DOHH2 (cell line): ENCODE measurements at regions not wholly inside any gene's neighbourhood (a gene's known extent, or its start where the extent isn't known, plus 50 kb on each side); places are given as distances from the start of the nearest gene placed in this dataset.

Experiments
- H3F3A ChIP-seq: fragments of 200-600 bp; sonication (generic), shearing (Covaris generic); 2 replicates; pipeline ENCODE4 v1.6.0; 2016; ENCODE audit warnings: antibody characterized with exemption, mild to moderate bottlenecking; ENCODE audit not compliant: control insufficient read depth, insufficient read depth
- H3K27ac ChIP-seq: fragments of 200-600 bp; sonication (generic); 2 replicates; pipeline ENCODE4 v1.5.1; 2014; ENCODE audit warnings: low read depth, mild to moderate bottlenecking, low read length, moderate library complexity
- H3K27me3 ChIP-seq: fragments of 200-600 bp; sonication (generic); 2 replicates; pipeline ENCODE4 v1.6.1; 2014; ENCODE audit warnings: mild to moderate bottlenecking, low read length, mixed read lengths; ENCODE audit not compliant: control insufficient read depth
- H3K36me3 ChIP-seq: fragments of 200-600 bp; sonication (generic); 2 replicates; pipeline ENCODE4 v1.6.1; 2014; ENCODE audit warnings: mild to moderate bottlenecking, low read length, moderate library complexity, mixed read lengths; ENCODE audit not compliant: control insufficient read depth
- H3K4me1 ChIP-seq: fragments of 200-600 bp; sonication (generic); 2 replicates; pipeline ENCODE4 v1.6.1; 2014; ENCODE audit warnings: mild to moderate bottlenecking, low read length, mixed read lengths; ENCODE audit not compliant: control insufficient read depth
- H3K4me2 ChIP-seq: fragments of 200-600 bp; sonication (generic); 2 replicates; pipeline ENCODE4 v1.6.0; 2014; ENCODE audit warnings: mild to moderate bottlenecking, low read length, moderate library complexity
- H3K4me3 ChIP-seq: fragments of 200-600 bp; sonication (generic); 2 replicates; pipeline ENCODE4 v1.5.1; 2014; ENCODE audit warnings: mild to moderate bottlenecking, low read length, mixed read lengths
- H3K79me2 ChIP-seq: fragments of 200-600 bp; sonication (generic); 2 replicates; pipeline ENCODE4 v1.6.1; 2014; ENCODE audit warnings: mild to moderate bottlenecking, low read length, mixed read lengths; ENCODE audit not compliant: control insufficient read depth
- H3K9me2 ChIP-seq: fragments of 200-600 bp; sonication (generic); replicated peaks from 2 replicates; pipeline ENCODE4 v1.6.1; 2014; ENCODE audit warnings: mild to moderate bottlenecking, low read length, mixed read lengths; ENCODE audit not compliant: control insufficient read depth
- H3K9me3 ChIP-seq: fragments of 200-600 bp; sonication (generic); 2 replicates; pipeline ENCODE4 v1.6.1; 2014; ENCODE audit warnings: antibody characterized with exemption, low read length, mixed read lengths; ENCODE audit not compliant: control insufficient read depth, insufficient read depth
- H4K20me1 ChIP-seq: fragments of 200-600 bp; sonication (generic); 2 replicates; pipeline ENCODE4 v1.6.0; 2014; ENCODE audit warnings: low read depth, mild to moderate bottlenecking, antibody characterized with exemption, low read length, moderate library complexity; ENCODE audit not compliant: control insufficient read depth, insufficient read depth
- CTCF ChIP-seq: fragments of 200-600 bp; sonication (generic); IDR thresholded peaks from one replicate; pipeline ENCODE4 v1.5.1; 2014; ENCODE audit warnings: antibody characterized with exemption, mild to moderate bottlenecking, low read depth, low read length; ENCODE audit not compliant: poor library complexity, severe bottlenecking
- EZH2phosphoT487 ChIP-seq: fragments of 200-600 bp; sonication (generic); IDR thresholded peaks from 2 replicates; pipeline ENCODE4 v1.6.1; 2017; ENCODE audit warnings: borderline replicate concordance, mild to moderate bottlenecking, antibody characterized with exemption, low read length, moderate library complexity, mixed read lengths

GRCh38 chr1:239764546-239764945, 327.1 kb upstream of the FMN2 start:
- no peaks in the 10 kb centered on the region for H3K79me2 ChIP-seq
- no peaks in the 10 kb centered on the region for H3K36me3 ChIP-seq
- no peaks in the 10 kb centered on the region for H3K27me3 ChIP-seq
- no peak overlapping the region for H3K4me2 ChIP-seq
- H3F3A ChIP-seq: no peaks in the 10 kb centered on the region
- H3K4me3 ChIP-seq: no peak overlapping the region
- no peaks in the 10 kb centered on the region for H3K9me3 ChIP-seq
- H3K27ac ChIP-seq: no peak overlapping the region
- no peaks in the 10 kb centered on the region for H4K20me1 ChIP-seq
- no peak for TF ChIP-seq EZH2phosphoT487
- TF ChIP-seq CTCF: no peak
- H3K4me1 ChIP-seq: no peaks in the 10 kb centered on the region
- H3K9me2 ChIP-seq: no peaks in the 10 kb centered on the region

- H3K27me3 ChIP-seq: no peaks in the 10 kb centered on the region
- H3K9me3 ChIP-seq: no peaks in the 10 kb centered on the region
- H4K20me1 ChIP-seq: no peaks in the 10 kb centered on the region
- no peak overlapping the region for H3K4me2 ChIP-seq
- TF ChIP-seq EZH2phosphoT487: no peak
- no peak for TF ChIP-seq CTCF
- H3K4me1 ChIP-seq: no peaks in the 10 kb centered on the region
- H3F3A ChIP-seq: no peaks in the 10 kb centered on the region
- no peaks in the 10 kb centered on the region for H3K36me3 ChIP-seq
- no peaks in the 10 kb centered on the region for H3K79me2 ChIP-seq
- no peak overlapping the region for H3K27ac ChIP-seq
- H3K4me3 ChIP-seq: no peak overlapping the region
- H3K9me2 ChIP-seq: no peaks in the 10 kb centered on the region
These were observed 326.5 kb upstream of the FMN2 start for GRCh38 chr1:239765163-239765562.

- no peak overlapping the region for H3K4me3 ChIP-seq
- no peaks in the 10 kb centered on the region for H3K9me2 ChIP-seq
- H3K9me3 ChIP-seq: no peaks in the 10 kb centered on the region
- no peaks in the 10 kb centered on the region for H3K36me3 ChIP-seq
- no peak overlapping the region for H3K4me2 ChIP-seq
- H3K27me3 ChIP-seq: no peaks in the 10 kb centered on the region
- H3K79me2 ChIP-seq: no peaks in the 10 kb centered on the region
- H4K20me1 ChIP-seq: no peaks in the 10 kb centered on the region
- no peak overlapping the region for H3K27ac ChIP-seq
- H3F3A ChIP-seq: no peaks in the 10 kb centered on the region
- H3K4me1 ChIP-seq: no peaks in the 10 kb centered on the region
- TF ChIP-seq EZH2phosphoT487 (no peak), CTCF (no peak)
These were observed 320.1 kb upstream of the FMN2 start for GRCh38 chr1:239771550-239771949.

GRCh38 chr1:239772446-239772845, 319.2 kb upstream of the FMN2 start:
- no peaks in the 10 kb centered on the region for H3K9me3 ChIP-seq
- no peak for TF ChIP-seq EZH2phosphoT487
- no peak for TF ChIP-seq CTCF
- H4K20me1 ChIP-seq: no peaks in the 10 kb centered on the region
- H3K4me2 ChIP-seq: no peak overlapping the region
- H3K27me3 ChIP-seq: no peaks in the 10 kb centered on the region
- H3K27ac ChIP-seq: no peak overlapping the region
- H3K79me2 ChIP-seq: no peaks in the 10 kb centered on the region
- no peaks in the 10 kb centered on the region for H3K4me1 ChIP-seq
- H3K36me3 ChIP-seq: no peaks in the 10 kb centered on the region
- H3K9me2 ChIP-seq: no peaks in the 10 kb centered on the region
- no peak overlapping the region for H3K4me3 ChIP-seq
- H3F3A ChIP-seq: no peaks in the 10 kb centered on the region
